ENCODE measurements at regions not wholly inside any gene's neighbourhood (a gene's known extent, or its start where the extent isn't known, plus 50 kb on each side); places are given as distances from the start of the nearest gene placed in this dataset.

GRCh38 chr5:18483451-18483850, 849.2 kb downstream of the TAF11L14 start:
- no peaks in the 10 kb centered on the region for H3K36me3 ChIP-seq (ENCODE audit: low read depth)
- no peaks in the 10 kb centered on the region for H3K4me1 ChIP-seq (ENCODE audit: low read depth)
- no peaks in the 10 kb centered on the region for H3K9me3 ChIP-seq
- H3K4me3 ChIP-seq, result no peak overlapping the region
- no peak for DNase-seq
- ATAC-seq, result no peak
- TF ChIP-seq CTCF (IDR thresholded peaks at IDR 0.05), result no peak
- intact Hi-C loops (cut with DNase I, micrococcal nuclease), result no loop called here

GRCh38 chr5:18487928-18488480, 853.7 kb downstream of the TAF11L14 start:
- Histone ChIP-seq H3K9me3 (no peaks in the 10 kb centered on the region), H3K4me3 (no peak overlapping the region), H3K36me3 (ENCODE audit: low read depth) (no peaks in the 10 kb centered on the region), H3K4me1 (ENCODE audit: low read depth) (no peaks in the 10 kb centered on the region)
- TF ChIP-seq CTCF (IDR thresholded peaks at IDR 0.05), result no peak
- intact Hi-C loops (cut with DNase I, micrococcal nuclease), result no loop called here
- no peak for DNase-seq
- ATAC-seq, result no peak

GRCh38 chr5:18489703-18490102, 855.4 kb downstream of the TAF11L14 start:
- DNase-seq (no peak), ATAC-seq (no peak)
- Histone ChIP-seq H3K9me3 (no peaks in the 10 kb centered on the region), H3K36me3 (ENCODE audit: low read depth) (no peaks in the 10 kb centered on the region), H3K4me3 (no peak overlapping the region), H3K4me1 (ENCODE audit: low read depth) (no peaks in the 10 kb centered on the region)
- intact Hi-C loops (cut with DNase I, micrococcal nuclease), result no loop called here
- TF ChIP-seq CTCF (IDR thresholded peaks at IDR 0.05), result no peak

GRCh38 chr5:18491349-18491748, 857.1 kb downstream of the TAF11L14 start:
- TF ChIP-seq CTCF (IDR thresholded peaks at IDR 0.05), result no peak
- no peak for DNase-seq
- Histone ChIP-seq H3K36me3 (ENCODE audit: low read depth) (no peaks in the 10 kb centered on the region), H3K9me3 (peaks cover 5% of the 10 kb centered on the region), H3K4me1 (ENCODE audit: low read depth) (no peaks in the 10 kb centered on the region), H3K4me3 (no peak overlapping the region)
- intact Hi-C loops (cut with DNase I, micrococcal nuclease), result no loop called here
- ATAC-seq, result no peak

- no peaks in the 10 kb centered on the region for H3K36me3 ChIP-seq (ENCODE audit: low read depth)
- no peak for DNase-seq
- H3K4me1 ChIP-seq (ENCODE audit: low read depth), result no peaks in the 10 kb centered on the region
- TF ChIP-seq CTCF (IDR thresholded peaks at IDR 0.05), result no peak
- H3K4me3 ChIP-seq, result no peak overlapping the region
- H3K9me3 ChIP-seq, result peaks cover 5% of the 10 kb centered on the region
- intact Hi-C loops (cut with DNase I, micrococcal nuclease), result no loop called here
- no peak for ATAC-seq
Observed at GRCh38 chr5:18495157-18495556, 860.9 kb downstream of the TAF11L14 start.

GRCh38 chr5:18496041-18496440, 861.8 kb downstream of the TAF11L14 start:
- DNase-seq (no peak), ATAC-seq (no peak)
- Histone ChIP-seq H3K9me3 (peaks cover 5% of the 10 kb centered on the region), H3K36me3 (ENCODE audit: low read depth) (no peaks in the 10 kb centered on the region), H3K4me1 (ENCODE audit: low read depth) (no peaks in the 10 kb centered on the region), H3K4me3 (no peak overlapping the region)
- no peak for TF ChIP-seq CTCF (IDR thresholded peaks at IDR 0.05)
- intact Hi-C loops (cut with DNase I, micrococcal nuclease), result no loop called here
